HG03025 (cell line): ENCODE measurements at regions not wholly inside any gene's neighbourhood (a gene's known extent, or its start where the extent isn't known, plus 50 kb on each side); places are given as distances from the start of the nearest gene placed in this dataset.
"Not testable (repeated sequence)": the region's sequence is repeated elsewhere in the genome, so short reads cannot be mapped to it uniquely, and the experiment has no call there.

Source experiments
- ATAC-seq: cut with Tn5 transposase; IDR thresholded peaks from one replicate; pipeline ENCODE4 v1.9.1; 2021; ENCODE audit warnings: mild to moderate bottlenecking, moderate library complexity; ENCODE audit not compliant: unreplicated experiment, low FRiP score

DNA sequence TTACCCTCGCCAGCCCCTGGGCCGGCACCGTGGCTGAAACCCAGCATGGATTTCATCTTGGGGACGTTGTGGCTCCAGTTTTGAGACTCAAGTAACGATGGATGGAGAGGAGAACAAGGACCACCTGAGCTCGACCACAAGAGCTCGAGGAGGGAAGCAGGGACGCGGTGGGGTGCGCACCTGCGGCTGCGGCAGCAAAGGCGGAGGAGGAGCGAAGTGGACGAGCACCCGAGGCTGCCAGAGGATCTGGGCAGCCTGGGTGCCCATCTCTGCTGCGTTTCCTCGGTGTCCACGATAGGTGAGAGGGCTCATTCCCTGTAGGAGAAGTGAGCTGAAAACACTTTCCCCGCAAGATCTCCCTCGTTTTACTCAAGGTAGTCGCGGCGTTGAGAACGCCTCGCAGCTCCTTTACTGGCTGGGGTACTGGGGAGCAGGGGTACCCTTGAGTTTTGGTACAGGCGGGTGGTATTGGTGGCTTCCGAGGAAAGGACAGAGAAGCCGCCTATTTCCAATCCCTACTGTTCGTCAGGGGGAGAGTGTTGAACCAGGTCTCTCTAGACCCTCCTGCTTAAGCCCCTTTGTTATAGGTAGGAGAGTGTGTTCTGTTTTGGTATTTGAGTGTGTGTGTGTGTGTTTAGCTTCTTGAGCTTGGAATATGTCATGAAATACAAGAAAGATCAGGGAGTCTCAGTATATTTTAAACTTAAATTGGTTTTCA is 137.7 kb downstream of the TRIM27 start:
- ATAC-seq = no peak

DNA sequence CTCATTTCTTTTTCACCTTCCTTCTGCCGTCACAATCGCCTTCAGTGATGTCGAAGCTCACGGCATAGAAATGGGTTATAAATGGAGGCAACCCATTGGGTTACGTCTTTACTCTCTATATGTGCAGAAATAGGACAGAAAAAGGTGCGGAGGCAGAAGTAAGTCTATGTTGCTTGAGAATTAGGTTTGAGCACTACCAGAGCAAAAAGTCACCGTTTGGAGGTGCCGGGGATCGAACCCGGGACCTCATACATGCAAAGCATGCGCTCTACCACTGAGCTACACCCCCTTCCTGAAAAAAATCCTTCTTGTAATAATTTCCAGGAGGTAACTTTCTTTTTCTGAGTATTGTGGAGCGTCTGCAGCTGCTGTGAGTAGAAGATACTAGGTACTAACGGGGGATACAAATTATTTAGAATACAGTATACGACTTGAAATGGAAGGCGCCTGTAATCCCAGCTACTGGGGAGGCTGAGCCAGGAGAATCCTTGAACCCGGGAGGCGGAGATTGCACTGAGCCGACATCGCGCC is 134.2 kb downstream of the TRIM27 start:
- ATAC-seq = no peak

DNA sequence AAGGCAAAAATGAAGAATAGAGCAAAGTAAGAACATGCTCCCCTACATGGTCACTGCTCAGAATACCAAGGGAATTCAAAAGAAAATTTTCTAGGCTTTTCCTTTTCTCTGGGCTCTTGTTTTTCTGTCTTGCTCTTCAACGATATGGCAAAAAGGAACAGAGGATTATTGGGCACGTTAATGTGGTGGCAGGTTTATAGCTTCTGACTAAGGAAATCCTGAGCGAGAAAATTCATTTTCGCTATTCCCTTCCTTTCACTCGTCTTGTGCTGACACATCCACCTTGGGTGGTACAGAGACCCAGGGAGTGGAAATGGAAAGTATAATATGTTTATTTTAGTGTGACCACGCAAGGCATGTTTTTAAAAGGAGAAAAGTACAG is 132.8 kb downstream of the TRIM27 start:
- no peak for ATAC-seq

DNA sequence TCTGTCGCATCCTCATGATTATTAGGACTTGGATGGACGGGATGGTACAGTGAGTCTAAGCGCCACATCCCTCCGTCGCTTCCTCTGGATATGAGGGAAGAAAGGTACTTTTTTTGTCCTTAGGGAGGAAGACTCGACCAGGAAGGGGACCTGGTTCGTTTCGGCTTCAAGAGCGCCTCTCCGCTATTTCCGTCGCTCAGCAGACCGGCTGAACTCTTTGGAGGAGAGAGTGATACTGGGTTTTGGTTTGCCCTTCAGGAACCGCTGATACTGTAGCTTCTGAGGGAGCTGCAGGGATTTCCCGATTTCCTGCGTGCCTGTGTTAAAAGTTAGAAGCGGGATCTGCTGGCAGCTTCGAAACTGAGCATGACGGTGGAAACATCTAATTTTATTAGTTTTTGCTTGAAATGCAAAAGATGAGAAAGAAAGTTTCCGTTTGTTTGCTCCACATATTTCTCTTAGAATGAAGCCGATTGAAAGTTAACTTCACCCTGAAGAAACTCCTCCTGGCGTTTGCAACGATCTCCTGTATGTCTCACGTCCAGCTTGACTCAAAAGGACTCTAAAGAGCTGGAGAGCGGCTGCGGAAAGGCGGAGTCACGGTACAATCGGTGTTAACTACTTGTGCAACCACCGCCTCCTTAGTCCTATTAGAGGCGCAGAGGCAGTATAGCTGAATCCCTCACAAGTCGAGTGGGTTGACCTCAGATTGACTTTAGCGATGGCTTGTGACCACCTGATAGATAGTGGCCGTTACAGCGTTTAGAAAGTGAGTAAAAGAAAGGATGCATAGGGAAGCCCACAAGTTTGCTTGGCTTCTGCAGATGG is 129.4 kb downstream of the TRIM27 start:
- ATAC-seq = no peak

DNA sequence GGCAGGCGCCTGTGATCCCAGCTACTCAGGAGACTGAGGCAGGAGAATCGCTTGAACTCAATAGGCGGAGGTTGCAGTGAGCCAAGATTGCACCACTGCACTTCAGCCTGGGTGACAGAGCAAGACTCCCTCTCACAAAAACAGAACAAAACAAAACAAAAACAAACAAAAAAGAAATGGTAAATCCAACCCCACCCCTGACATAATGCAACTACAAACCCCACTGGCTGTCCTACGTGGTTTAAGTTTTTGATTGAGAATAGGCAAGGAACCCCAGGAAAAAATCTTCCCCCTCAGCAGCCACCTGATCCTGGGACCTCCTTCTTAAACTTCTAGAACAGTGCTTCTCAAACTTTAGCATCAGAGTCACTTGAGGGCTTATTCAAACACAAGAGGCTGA is 123.1 kb downstream of the TRIM27 start:
- not testable (repeated sequence) for ATAC-seq

DNA sequence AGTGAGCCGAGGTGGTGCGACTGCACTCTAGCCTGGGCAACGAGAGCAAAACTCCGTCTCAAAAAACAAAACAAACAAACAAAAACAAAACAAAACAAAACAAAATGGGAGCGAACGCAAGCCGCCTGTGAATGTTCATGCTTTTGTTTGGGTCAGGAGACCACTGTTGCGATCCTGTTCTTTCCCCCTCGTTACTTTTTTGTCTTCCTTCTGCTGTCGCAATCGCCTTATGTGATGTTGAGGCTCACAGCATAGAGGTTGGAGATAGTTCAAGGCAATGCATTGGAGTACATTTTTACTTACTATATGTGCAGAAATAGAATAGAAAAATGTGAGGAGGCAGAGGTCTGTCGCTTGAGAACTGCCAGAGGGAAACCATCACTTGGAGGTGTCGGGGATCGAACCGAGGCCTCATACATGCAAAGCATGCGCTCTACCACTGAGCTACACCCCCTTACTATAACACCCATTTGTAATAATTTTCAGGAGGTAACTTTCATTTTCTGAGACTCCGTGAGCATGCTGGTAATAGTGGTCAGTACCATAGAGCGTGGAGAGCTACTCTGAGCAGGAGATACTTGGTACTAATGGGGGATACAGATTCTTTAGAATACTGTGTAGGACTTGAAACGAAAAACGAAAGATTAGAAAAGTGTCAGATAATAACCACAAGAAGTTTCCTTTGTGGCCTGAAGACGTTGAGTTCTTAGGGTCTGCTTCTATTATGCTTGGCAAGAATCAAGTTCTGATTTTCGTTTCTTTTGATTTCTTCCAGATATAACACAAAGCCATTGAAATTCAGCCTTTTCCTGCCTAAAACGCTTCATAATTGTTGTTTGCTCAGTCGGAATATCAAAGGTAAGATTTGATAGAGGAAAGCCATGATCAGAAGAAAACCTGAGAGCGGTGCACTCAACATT is 121.1 kb downstream of the TRIM27 start:
- ATAC-seq = no peak

DNA sequence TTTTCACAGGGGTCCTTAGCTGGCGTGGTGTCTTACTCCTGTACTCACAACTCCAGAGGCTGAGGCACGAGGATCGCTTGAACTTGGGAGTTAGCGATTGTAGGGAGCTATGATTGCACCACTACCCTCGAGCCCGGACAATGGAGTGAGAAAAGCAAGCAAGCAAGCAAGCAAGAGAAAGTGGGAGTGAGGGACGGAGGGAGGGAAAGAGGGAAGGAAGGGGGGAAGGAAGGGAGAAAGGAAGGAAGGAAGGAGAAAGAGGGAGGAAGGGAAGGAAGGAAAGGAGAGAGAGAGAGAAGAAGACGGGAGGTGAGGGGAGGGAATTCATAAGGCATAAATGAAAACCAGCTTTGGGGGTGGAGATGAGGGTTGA is 120.5 kb downstream of the TRIM27 start:
- no peak for ATAC-seq

DNA sequence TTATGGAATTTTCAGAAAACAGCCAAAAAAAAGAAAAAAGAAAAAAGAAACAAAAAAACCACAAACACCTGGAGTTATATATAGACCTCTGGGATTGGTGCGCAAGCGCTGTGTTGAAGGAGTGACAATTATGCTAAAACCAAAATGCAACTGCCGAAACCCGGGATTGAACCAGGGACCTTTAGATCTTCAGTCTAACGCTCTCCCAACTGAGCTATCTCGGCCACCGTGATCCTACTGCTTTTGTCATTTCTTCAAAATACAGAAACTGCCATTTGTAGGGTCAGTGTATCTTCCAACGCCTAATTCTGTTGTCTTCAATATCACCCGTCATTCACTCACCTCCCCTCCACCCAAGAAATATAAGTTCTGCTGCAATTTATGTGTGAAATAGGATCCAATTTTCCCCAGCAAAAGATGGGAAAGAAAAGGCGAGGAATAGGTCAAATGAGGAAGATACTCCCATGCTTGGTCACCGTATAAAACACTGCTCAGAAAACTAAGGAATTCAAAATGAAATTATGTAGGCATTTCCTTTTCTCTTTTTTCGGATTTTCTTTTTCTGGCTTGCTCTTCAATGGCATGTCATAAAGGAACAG is 116.0 kb downstream of the TRIM27 start:
- ATAC-seq = no peak

DNA sequence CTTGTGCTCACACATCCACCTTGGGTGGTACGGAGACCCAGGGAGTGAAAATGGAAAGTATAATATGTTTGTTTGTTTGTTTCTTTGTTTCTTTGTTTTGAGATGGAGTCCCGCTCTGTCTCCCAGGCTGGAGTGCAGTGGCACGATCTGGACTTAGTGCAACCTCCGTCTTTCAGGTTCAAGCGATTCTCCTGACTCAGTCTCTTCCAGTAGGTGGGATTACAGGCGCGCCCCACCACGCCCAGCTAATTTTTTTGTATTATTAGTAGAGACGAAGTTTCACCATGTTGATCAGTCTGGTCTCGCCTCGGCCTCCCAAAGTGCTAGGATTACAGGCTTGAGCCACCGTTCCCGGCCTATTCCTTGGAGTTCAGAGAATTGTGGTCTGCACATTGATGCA is 115.4 kb downstream of the TRIM27 start:
- ATAC-seq = no peak

DNA sequence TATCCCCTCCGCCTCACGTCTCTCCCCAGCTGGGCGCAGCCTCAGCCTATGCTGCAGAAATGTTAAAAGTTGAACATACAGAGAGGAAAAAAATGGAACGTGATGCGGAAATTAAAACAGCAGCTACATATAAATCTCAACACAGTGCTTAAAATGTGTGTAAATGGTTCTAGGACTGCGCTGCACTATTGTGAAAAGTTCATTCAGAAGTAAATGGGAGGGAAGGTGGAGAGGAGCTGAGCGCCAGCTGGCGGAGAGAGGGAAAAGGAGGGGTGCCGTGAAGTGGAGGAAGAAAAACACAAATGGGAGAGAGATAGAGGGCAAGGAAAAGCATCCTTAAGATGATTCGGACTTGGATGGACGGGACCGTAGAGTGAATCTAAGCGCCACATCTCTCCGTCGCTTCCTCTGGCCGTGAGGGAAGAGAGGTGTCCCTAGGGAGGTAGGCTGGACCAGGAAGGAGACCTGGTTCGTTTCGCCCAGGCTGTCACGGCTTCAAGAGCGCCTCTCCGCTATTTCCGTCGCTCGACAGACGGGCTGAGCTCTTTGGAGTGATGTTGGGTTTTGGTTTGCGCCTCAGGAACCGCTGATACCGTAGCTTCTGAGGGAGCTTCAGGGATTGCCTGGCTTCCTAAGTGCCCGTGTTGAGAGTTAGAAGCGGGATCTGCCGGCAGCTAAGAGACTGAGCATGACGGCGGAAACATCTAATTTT is 113.7 kb downstream of the TRIM27 start:
- no peak for ATAC-seq

DNA sequence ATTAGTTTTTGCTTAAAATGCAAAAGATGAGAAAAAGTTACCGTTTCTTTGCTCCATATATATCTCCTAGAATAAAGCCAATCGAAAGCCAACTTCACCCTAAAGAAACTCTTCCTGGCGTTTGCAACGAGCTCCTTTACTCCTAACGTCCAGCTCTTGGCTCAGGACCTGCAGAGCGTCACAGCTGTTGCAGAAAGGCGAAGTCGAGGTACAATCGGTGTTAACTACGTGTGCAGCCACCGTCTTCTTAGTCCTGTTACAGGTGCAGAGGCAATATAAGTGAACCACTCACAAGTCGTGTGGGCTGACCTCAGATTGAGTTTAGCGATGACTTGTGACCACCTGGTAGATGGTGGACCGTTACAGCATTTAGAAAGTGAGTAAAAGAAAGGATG is 113.1 kb downstream of the TRIM27 start:
- no peak for ATAC-seq

DNA sequence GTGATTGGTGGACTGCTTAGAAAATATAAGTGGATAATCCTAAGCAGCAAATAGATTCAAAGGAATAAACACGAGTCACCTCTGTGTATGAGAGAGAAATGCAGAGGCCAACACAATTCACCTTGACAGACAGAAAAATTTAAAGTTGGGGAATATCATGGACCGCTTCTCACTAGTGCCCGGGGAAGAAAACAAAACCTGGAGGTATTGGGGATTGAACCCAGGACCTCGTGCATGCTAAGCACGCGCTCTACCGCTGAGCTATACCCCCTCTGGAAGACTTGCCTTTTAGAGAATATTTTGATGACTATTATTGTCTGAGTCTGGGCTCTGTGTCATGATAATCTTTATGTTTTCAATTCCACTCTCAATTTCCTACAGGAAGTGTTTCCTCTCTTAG is 111.9 kb downstream of the TRIM27 start:
- ATAC-seq = no peak

DNA sequence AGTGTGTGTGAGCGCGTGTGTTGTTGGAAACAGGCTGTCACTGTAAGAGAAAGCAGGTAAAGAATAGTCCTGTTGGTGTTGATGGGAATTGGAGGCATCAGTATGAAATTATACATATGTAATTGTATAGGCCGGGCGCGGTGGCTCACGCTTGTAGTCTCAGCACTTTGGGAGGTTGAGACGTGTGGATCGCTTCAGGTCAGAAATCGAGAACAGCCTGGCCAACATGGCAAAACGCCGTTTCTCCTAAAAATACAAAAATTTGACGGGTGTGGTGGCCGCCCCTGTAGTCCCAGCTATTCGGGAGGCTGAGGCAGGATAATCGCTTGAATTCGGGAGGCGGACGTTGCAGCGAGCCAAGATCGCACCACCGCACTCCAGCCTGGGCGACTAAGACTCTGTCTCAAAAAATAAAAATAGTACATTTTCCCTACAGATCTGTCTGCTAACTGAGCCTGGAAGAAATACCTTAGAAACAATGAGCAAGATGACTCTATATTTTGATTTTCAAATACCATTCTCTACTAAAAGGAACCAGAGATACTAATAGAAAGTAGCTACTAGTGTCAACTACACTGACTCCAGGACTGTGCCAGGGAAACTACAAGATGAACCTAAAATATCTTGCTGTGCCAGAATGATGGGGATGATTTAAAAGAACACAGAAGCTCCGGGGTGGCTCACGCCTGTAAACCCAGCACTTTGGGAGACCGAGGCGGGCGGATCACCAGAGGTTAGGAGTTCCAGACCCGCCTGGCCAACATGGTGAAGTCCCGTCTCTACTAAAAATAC is 110.8 kb downstream of the TRIM27 start:
- ATAC-seq = no peak

DNA sequence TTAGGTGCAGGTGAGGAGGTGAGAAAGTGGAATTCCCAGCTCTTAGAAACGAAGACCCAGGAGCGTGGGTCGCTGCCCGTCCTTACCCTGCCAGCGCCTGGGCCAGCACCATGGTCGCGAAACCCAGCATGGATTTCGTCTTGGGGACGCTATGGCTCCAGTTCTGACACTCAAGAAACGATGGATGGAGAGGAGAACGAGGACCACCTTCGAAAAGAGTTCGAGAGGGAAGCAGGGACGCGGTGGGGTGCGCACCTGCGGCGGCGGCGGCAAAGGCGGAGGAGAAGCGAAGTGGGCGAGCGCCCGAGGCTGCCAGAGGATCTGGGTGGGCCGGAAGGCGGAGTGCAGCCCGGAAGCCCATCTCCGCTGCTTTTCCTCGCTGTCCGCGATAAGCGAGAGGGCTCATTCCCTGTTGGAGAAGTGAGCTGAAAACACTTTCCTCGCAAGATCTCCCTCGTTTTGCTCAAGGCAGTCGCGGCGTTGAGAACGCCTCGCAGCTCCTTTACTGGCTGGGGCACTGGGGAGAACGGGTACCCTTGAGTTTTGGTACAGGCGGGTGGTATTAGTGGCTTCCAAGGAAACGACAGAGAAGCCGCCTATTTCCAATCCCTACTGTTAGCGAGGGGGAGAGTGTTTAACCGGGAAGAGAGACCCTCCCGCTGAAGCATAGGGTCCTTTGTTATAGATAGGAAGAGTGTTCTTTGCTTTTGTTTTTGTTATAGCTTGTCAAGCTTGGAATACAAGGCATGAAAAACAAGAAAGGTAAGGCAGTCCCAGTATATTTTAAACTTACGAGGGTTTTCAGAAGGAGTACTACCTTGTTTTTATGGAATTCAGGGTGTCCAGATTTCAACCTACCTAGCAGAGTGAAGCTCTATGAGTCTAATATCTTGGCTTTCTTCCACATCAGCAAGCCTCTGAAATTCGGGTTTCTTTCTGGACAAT is 109.5 kb downstream of the TRIM27 start:
- ATAC-seq = no peak

DNA sequence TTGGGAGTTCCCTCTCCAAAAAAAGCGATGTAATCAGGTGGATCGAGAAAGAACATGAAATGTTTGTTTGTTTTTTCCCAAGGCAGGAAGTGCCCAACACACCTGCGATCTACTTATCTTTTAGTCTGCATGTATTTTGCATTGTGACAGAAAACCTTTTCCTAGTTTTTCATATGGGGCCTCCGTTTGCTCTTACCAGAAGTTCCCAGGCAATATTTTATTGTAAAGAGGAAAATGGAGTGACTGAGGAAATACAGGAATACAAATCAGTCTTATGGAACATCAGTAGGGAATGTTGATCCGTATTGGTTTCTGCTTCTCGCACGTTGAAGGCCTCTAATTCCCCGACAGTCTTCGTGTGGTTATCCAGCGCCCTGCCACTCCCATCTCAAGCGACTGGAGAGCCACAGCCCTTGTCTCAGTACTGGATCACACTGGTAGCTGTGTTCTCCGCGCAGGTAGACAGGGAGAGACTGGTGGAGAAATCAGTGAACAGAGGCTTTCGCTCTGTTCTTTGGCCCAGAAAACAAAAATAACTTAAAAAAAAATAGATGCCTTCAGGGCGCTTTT is 107.4 kb downstream of the TRIM27 start:
- ATAC-seq = no peak

DNA sequence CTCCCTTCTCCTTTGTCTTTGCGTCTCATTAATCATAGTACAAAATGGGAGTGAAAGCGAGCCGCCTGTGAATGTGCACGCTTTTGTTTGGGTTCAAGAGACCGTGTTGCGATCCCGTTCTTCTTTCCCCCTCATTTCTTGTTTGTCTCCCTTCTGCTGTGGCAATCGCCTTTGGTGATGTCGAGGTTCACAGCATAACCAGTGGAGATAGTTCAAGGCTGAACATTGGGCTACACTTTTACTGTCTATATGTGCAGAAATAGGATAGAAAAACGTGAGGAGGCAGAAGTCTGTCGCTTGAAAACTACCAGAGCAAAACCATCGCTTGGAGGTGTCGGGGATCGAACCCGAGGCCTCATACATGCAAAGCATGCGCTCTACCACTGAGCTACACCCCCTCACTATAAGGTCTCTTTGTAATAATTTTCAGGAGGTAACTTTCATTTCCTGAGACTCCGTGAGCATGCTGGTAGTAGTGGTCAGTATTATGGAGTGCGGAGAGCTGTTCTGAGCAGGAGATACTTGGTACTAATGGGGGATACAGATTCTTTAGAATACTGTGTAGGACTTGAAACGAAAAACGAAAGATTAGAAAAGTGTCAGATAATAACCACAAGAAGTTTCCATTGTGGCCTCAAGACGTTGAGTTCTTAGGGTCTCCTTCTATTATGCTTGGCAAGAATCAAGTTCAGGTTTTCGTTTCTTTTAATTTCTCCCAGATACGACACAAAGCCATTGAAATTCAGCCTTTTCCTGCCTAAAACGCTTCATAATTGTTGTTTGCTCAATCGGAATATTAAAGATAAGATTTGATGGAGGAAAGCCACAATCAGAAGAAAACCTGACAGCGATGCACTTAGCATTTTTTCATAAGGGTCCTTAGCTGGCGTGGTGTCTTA is 106.6 kb downstream of the TRIM27 start:
- no peak for ATAC-seq

DNA sequence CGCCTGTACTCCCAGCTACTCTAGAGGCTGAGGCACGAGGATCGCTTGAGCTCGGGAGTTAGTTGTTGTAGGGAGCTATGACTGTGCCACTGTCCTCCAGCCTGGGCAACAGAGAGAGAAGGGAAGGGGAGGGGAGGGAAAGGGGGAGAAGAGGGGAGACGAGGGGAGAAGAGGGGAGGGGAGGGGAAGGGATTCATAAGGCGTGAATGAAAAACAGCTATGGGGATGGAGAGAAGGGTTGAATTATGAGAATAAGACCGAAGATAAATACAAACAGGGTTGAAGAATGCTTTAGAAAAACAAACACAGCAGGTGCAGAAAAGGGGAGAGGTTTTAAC is 106.0 kb downstream of the TRIM27 start:
- ATAC-seq = no peak
